HG02938 (cell line): ENCODE measurements at regions not wholly inside any gene's neighbourhood (a gene's known extent, or its start where the extent isn't known, plus 50 kb on each side); places are given as distances from the start of the nearest gene placed in this dataset.
"Not testable (repeated sequence)": the region's sequence is repeated elsewhere in the genome, so short reads cannot be mapped to it uniquely, and the experiment has no call there.

Source experiments
- ATAC-seq: cut with Tn5 transposase; IDR thresholded peaks from one replicate; pipeline ENCODE4 v1.9.1; 2021; ENCODE audit warnings: mild to moderate bottlenecking, moderate library complexity; ENCODE audit not compliant: unreplicated experiment

DNA sequence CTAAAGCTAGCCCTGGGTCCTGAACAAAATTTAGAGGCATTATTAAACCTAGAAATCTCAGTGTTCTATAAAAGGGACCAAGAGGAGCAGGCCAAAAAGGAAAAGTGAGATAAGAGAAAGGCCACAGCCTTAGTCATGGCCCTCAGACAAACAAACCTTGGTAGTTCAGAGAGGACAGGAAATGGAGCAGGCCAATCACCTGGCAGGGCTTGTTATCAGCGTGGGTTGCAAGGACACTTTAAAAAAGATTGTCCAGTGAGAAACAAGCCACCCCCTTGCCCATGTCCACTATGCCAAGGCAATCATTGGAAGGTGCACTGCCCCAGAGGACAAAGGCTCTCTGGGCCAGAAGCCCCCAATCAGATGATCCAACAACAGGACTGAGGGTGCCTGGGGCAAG is 213.3 kb upstream of the CXADR start:
- ATAC-seq = not testable (repeated sequence)

DNA sequence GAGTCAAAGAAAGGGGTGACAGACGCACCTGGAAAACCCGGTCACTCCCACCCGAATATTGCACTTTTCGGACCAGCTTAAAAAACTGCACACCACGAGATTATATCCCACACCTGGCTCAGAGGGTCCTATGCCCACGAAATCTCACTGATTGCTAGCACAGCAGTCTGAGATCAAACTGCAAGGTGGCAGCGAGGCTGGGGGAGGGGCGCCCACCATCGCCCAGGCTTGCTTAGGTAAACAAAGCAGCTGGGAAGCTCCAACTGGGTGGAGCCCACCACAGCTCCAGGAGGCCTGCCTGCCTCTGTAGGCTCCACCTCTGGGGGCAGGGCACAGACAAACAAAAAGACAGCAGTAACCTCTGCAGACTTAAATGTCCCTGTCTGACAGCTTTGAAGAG is 185.1 kb upstream of the CXADR start:
- not testable (repeated sequence) for ATAC-seq

DNA sequence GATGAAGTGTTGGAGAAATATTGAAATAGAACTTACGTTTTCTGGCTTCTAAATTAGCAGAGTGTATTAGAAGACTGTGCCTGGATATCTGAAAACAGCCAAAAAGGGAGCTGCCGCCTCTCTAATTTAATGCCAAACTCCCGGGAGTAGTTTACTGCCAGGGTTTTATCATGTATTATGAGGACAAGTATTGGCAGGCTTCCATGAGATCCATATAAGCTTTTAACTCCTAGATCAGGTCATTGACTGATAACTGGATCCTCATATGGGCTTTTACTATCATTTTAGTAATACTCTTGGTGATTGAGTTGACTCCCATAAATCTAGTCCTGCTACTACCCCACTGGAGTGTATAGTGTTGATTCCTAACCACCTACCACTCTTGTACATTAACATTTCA is 178.4 kb upstream of the CXADR start:
- no peak for ATAC-seq

DNA sequence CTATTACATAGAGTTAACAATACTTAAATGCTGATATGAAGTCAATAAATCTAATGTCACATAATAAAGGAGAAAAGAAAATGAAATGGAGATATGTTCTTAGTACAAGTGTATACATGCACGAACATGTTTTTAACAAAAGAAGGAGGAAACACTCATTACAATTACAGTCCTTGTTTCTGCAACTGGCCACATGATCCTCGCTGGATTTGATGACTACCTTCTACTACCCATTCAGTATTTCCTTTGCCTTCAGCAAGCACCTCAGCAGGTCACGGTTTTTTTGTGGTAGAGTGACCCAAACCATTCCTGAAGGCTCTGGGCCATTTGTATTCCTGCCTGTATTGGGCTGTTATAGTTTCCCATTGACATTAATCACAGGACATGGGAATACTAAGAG is 172.8 kb upstream of the CXADR start:
- ATAC-seq = no peak

DNA sequence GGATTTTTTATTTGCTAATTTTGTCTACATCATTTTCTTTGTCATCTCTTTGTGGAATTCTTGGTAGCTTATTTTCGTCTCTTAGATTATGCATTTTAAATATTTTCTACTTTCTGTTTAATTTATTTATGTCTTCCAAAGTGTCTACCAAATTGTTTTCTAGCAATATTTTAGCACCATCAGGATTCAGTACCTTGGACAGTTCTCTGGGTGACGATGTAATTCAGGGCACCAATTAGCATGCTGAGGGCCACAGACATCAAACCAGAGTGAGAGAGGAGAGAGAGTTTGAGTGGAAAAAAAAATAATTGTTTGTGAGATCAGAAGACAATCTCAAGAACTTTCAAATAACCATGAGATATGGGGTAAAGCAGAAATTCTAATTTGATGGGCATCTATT is 169.8 kb upstream of the CXADR start:
- ATAC-seq = no peak

DNA sequence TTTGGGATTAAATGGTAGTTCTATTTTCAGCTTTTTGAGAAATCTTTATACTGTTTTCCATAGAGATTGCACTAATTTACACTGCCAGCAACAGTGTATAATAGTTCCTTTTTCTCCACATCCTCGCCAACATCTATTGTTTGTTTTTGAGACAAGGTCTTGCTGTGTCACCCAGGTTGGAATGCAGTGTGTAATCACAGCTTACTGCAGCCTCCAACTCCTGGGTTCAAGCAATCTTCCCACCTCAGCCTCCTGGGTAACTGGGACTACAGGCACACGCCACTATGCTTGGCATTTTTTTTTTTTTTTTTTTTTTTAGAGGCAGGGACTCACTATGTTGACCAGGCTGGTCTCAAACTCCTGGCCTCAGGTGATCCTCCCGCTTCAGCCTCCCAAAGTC is 164.5 kb upstream of the CXADR start:
- ATAC-seq = no peak

DNA sequence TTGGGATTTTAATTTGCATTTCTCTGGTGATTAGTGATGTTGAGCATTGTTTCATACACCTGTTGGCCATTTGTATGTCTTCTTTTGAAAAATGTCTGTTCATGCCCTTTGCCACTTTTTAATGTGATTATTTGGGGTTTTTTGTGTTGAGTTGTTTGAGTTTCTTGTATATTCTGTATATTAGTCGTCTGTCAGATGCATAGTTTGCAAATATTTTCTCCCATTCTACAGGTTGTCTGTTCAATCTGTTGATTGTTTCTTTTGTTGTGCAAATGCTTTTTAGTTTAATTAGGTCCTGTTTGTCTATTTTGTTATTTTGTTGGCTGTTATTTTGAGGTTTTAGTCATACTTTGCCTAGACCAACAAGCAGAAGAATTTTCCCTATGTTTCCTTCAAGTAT is 164.0 kb upstream of the CXADR start:
- no peak for ATAC-seq

DNA sequence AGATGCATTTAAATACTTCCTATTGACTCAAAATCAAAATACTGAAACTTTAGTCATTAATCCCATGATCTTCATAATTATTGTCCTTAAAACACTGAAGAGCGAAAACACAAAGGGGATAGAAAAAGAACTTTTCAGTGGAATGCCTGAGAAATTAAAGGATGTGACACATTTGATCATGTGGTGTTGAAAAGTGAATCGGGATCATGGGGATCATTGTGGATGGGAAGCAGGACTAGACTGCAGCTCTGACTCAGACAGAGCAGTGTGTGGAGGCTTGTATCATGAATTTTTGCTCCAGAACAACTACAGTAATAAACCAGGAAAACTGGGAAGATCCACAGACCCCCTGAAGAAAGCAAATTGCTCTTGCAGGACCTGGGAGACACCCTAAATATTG is 161.1 kb upstream of the CXADR start:
- ATAC-seq = no peak

DNA sequence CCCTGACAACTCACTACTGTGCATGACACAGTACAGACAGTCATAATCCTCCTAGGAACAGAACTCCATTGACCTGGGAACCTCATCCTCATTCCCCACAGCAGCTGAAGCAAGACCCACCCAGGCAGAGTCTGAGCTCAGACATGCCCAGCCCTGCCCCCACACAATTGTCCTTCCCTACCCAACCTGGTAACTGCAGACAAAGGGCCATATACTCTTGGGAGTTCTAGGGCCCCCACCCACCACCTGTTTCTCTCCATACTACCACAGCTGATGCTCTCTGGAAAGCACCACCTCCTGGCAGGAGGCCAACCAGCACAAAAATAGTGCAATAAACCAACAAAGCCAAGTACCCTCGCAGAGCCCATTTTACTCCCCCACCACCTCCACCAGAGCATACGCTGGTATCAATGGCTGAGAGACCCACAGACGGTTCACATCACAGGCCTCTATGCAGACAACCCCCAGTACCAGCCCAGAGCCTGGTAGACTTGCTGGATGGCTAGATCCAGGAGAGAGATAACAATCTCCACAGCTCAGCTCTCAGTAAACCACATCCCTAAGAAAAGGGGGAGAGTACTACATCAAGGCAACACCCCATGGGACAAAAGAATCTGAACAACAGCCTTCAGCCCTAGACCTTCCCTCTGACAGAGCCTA is 159.7 kb upstream of the CXADR start:
- ATAC-seq = no peak

DNA sequence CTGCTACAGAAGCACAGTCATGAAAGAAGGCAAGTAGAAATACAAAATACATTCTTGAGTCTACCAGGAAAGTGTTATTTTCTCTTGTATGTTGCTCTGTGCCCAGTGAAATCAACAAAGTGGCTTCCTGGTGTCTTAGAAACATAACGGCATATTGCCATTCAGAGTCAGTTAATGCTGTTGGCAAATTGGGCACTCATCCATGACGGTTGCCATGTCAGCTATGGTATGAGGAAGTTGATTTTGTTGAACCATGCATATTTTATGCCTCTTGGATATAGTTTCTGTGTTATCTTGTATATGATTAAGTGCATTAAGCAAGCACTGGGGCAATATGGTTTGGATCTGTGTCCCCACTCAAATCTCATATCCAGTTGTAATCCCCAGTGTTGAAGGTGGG is 153.1 kb upstream of the CXADR start:
- no peak for ATAC-seq

DNA sequence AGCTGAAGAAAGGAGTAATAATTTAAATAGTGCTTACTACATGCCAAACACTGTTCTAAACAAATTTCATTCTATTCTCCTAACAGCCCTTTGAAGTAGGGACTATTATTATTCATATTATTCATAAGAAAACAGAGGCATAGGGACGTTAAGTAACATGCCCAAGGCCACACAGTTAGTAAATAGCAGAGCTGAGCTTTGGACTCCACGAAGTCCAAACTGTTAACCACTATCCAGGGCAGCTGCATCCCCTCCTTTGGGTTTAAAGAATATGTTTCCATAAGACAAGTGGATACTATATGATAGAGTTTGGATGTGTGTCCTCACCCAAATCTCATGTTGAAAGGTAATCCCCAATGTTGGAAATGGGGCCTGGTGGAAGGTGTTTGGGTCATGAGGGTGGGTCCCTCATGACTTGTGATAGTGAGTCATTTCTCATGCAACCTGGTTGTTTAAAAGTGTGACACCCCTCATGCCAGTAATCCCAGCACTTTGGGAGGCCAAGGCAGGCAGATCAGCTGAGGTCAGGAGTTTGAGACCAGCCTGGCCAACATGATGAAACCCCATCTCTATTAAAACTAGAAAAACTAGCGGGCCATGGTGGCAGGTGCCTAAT is 144.0 kb upstream of the CXADR start:
- no peak for ATAC-seq

DNA sequence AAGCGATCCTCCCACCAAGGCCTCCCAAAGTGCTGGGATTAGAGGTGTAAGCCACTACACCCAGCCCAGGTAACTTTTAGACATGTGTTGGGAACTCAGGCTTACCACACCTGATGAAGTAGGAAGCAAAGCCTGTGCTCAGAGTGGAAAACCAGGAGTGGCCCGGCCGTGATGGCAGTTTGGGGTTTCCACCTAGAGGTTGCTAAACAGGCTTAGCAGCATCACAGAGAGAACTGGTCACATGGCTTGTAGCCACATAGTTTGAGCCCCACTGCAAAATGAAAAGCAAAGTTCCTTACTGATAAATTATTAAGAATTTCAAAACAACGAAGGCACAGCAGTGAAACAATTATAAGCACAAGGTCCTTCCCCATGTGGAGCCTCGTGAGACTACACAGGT is 142.6 kb upstream of the CXADR start:
- no peak for ATAC-seq

DNA sequence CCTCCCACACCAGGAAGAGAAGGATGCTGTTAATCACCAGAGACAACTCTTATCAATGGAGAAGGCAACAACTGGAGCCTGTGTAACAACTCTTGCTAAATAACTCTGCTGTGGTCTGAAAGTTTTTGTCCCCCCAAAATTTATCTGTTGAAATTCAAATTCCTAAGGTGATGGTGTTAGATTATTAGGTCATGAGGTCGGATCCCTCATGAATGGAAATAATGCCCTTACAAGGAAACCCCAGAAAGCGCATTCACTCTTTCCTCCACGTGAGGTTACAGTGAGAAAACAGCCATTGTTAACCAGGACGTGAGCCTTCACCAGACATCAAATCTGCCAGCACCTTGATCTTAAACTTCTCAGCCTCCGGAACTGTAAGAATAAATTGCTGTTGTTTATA is 141.9 kb upstream of the CXADR start:
- no peak for ATAC-seq

DNA sequence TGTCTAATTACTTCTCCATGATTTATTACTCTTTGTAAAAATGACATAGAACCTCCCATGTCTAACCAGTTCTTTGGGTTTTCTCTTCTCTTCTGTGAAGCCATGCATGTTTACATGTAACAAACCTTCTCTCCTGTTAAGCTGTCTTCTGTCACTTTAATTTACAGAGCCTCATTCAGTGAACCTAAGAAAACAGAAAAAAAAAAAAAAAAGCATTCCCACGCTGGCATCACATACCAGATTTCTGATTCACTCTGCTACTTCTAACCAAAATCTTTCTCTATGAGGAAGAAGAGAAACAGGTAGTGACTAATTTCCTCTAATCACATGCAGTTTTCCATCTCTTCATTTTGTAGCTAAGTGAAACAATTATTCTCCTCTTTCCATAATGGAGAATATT is 141.4 kb upstream of the CXADR start:
- ATAC-seq = no peak

DNA sequence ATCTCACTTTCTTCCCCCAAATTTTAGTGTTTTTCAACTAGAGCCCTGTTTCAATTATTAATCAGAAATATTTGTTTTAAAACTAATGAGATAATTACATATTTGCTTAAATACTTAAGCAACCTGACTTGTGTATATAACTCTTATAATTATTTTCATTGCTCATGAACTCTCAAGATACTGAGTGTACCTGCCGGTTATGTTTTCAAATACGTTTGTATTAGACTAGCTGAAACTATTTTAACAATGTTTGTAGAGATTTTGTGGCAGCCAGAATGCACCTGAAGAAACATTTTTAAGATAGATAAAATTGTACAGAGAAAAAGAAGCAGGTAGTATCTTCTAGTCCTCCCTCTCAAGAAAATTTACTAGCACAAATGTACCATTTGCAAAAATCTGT is 140.6 kb upstream of the CXADR start:
- ATAC-seq = no peak

DNA sequence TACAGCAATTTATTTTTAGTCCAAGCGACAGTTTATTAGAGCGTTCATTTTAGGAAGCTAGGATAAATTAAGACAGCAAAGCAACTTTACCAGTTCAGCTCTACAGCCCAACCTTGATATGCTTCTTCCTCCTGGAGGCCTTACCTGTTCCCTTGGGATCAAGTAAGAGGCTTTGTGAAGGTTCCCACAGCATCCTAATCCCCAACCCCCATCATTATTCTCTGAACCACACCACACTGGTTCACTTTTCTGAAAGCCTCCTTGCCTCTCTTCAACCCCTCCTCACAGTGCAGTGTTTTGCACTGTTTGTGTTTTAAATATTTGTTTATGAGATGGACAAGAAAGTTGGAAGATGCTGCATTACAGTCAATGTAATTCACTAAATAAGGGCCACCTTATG is 126.3 kb upstream of the CXADR start:
- ATAC-seq = no peak

DNA sequence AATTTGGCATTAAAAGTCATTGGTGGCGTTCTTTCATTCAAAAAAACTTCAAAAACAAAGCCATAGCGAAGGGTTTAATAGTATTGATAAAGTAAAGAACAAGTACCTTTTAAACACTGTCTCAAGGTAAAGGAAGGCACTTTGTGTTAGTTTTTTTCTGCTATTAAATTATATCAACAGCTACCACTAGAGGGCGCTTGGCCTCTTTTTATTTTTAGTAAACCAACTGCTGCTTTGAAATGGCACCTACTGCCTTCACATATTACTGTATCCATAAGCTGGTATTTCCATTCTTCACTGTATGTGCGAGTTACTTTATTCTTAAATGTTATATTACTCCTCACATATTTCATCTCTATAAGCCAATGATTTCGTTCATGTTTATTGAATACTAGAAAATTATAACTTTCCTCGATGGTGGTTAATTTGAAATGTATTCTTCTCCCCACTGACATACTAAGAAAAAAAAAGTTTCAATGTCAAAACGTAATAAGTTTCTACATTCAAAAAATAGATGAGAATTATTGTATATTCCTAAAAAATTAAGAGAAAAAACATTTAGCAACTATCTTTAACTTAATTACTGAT is 125.7 kb upstream of the CXADR start:
- peak; percentile 70 for ATAC-seq

DNA sequence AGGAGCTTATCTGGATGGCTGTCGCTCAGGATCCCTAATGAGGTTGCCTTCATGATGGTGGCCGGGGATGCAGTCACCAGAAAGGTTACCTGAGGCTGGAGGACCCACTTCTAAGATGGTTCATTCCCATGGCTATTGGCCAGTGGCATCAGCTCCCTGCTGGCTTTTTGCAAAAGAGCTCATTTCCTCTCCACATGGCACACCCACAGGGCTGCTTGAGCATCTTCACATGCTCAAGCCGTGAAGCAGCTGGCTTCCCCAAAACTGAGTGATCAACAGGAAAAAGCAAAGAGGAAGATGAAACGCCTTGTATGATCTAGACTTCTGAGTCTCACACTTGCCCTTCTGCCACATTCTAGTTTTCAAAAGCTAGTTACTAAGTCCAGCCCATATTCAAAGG is 124.6 kb upstream of the CXADR start:
- no peak for ATAC-seq

DNA sequence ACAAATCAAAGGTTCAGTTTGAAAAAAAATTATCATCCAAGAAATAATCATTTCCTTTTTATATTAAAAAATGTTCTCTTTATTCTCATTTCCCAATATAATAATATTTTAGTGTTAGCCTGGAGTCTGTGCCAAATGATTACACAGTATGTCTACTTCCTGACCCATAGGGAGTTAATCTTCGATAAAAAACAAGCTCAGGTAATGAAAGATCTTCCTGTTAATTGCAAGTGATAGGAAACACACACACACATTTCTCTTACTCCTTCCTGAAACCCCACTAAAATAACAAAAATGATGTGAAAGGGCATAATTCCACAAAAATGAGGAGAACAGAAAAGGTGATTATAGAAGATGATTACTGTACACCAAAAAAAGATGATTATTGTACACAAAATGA is 123.5 kb upstream of the CXADR start:
- ATAC-seq = no peak

DNA sequence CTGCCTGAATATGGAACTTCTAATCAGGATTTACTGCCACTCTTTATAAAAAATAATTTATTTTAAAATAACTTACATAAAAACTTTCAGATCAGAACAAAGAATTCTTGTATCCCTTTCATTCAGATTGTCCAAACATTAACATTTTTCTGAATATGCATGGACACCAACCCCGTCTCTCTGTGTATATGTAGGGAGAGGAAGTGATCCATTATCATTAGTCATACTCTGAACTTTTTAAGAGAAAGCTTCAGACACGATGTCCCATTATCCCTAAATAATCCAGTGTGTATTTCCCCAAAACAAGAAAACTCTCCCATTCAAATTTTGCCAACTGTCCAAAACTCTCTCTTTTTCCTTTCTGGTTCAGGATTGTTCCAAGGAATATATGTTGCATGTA is 122.3 kb upstream of the CXADR start:
- ATAC-seq = no peak

DNA sequence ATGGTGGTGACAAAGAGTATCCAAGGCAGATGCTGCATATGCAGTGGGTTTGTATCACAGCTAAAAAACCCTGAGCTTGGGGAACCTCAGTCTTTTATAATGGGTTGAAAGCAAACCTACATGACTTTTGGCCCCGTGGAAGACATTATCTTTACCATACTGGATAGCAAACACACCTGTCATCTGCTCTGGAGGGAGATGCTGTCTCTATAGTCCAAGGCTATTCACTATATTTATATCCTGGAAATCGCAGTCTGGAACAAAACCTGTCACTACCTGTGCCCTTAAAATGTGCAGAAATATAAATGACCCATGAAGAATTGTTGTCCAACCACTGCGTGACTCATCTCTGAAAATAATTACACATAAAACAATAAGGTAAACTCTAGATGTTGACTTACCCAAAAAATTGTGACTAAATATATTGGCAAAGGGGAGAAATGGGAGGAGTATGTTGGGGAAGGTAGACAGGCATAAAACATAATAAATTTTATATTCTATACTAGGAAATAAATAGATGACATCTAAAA is 121.0 kb upstream of the CXADR start:
- ATAC-seq = no peak

DNA sequence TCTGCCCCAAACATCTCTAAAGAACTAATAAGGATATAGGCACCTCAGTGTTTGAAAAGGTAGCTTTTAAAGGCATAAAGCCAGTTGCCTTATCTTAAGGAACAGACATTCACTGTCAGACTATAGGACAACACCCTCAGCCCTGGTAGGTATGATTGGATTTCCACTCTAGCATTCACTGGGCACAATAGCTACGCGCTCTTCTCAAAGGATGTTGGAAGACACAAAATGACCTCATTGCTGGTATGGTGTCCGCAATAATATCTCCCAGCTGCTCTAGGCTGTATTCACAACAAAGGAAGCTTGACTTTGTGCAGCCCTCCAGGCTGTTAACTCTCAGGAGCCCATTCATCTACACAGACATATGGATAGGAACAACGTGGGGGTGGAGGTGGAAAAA is 119.4 kb upstream of the CXADR start:
- ATAC-seq = no peak

DNA sequence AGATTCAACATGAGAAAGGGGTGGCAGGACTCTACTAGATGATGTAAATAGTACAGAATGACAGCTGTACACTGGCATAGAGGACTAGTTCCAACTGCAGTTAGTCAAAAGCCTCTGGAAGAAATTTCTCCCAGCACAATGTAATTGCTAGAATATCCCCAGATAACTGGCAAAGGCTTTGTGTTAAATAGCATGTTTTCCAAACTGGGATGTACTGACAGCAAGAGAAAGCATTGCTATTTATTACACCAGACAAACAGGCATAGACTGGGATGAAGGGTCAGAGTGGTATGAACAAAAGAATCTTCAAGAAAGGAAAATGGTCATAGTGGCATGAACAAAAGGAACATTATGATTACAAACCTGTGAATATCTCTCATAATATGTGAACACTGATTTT is 115.9 kb upstream of the CXADR start:
- ATAC-seq = no peak
